H1 (cell line): ENCODE measurements at regions not wholly inside any gene's neighbourhood (a gene's known extent, or its start where the extent isn't known, plus 50 kb on each side); places are given as distances from the start of the nearest gene placed in this dataset.

Experiments
- CTCF ChIA-PET: fragments of 300-600 bp; sonication (Branson Sonifier 250); formaldehyde crosslinking; loops from one replicate; lab custom pipeline; 2021; ENCODE audit not compliant: partially characterized antibody; lab: Charles Lee
- POLR2A ChIA-PET: fragments of 300-600 bp; sonication (Branson Sonifier 250); formaldehyde crosslinking; loops from one replicate; lab custom pipeline; 2021; ENCODE audit warnings: inconsistent platforms; ENCODE audit not compliant: partially characterized antibody; lab: Charles Lee
- DNase-seq, 2 experiments: peaks; one replicate each; pipeline versions ENCODE4 v3.0.0 to v3.0.0-alpha.2; 2010 to 2022; ENCODE audit warnings: low spot score in 2 of 2, low read depth in 1 of 2, mixed read lengths in 1 of 2
- FAIRE-seq: peaks from 2 replicates; lab custom pipeline; 2011; peaks lifted over from hg19 to GRCh38; lab: Jason Lieb, UNC
- H2AFZ ChIP-seq: 2 replicates; pipeline ENCODE4 v1.8.1; 2012; ENCODE audit warnings: low read length, inconsistent platforms
- H2AK5ac ChIP-seq: 2 replicates; pipeline ENCODE4 v1.6.1; 2013; ENCODE audit warnings: low read depth, low read length
- H2BK120ac ChIP-seq: replicated peaks from 2 replicates; pipeline ENCODE3; 2013; ENCODE audit warnings: low read depth, low read length, inconsistent platforms
- H2BK12ac ChIP-seq: 2 replicates; pipeline ENCODE4 v1.6.1; 2013; ENCODE audit warnings: low read depth, low read length
- H2BK15ac ChIP-seq: 2 replicates; pipeline ENCODE4 v1.6.1; 2013; ENCODE audit warnings: low read length
- H2BK20ac ChIP-seq: 2 replicates; pipeline ENCODE4 v1.6.1; 2013; ENCODE audit warnings: low read length
- H2BK5ac ChIP-seq: 2 replicates; pipeline ENCODE4 v1.6.1; 2013; ENCODE audit warnings: low read depth, low read length
- H3K14ac ChIP-seq: 2 replicates; pipeline ENCODE4 v1.6.1; 2013; ENCODE audit warnings: inconsistent platforms; ENCODE audit not compliant: insufficient read length
- H3K18ac ChIP-seq: 2 replicates; pipeline ENCODE4 v1.6.1; 2013; ENCODE audit warnings: low read length; ENCODE audit errors: extremely low read depth
- H3K23ac ChIP-seq: 2 replicates; pipeline ENCODE4 v1.6.1; 2013; ENCODE audit warnings: inconsistent platforms; ENCODE audit not compliant: insufficient read length
- H3K23me2 ChIP-seq: 2 replicates; pipeline ENCODE4 v1.6.1; 2013; ENCODE audit warnings: low read depth, low read length
- H3K27ac ChIP-seq: 2 replicates; pipeline ENCODE4 v1.6.1; 2011; ENCODE audit warnings: low read depth, low read length, inconsistent platforms
- H3K27me3 ChIP-seq, 4 experiments: replicated peaks in 1 of 4; 1 replicate in 1 of 4; 2 replicates in 3 of 4; pipeline versions ENCODE4 v1.6.1 to v1.8.1; 2011 to 2013; ENCODE audit warnings: low read length in 3 of 4, mild to moderate bottlenecking in 3 of 4, inconsistent platforms in 2 of 4, mixed read lengths in 2 of 4, moderate library complexity in 1 of 4; ENCODE audit not compliant: control insufficient read depth in 3 of 4, insufficient read depth in 3 of 4; ENCODE audit errors: extremely low read depth in 1 of 4
- H3K36me3 ChIP-seq, 4 experiments: 2 replicates each; pipeline versions ENCODE4 v1.6.1 to v1.8.1; 2011 to 2013; ENCODE audit warnings: mild to moderate bottlenecking in 4 of 4, low read length in 3 of 4, moderate library complexity in 2 of 4, control low read depth in 1 of 4, inconsistent platforms in 1 of 4; ENCODE audit not compliant: insufficient read depth in 4 of 4, control insufficient read depth in 2 of 4
- H3K4ac ChIP-seq: replicated peaks from 2 replicates; pipeline ENCODE3; 2013; ENCODE audit warnings: low read length, low read depth, mixed read lengths, inconsistent platforms; ENCODE audit not compliant: insufficient read length
- H3K4me1 ChIP-seq, 4 experiments: replicated peaks in 1 of 4; 1 replicate in 1 of 4; 2 replicates in 3 of 4; pipeline versions ENCODE4 v1.6.1 to v1.8.1; 2011 to 2013; ENCODE audit warnings: low read length in 3 of 4, inconsistent platforms in 2 of 4, mixed read lengths in 1 of 4; ENCODE audit not compliant: insufficient read depth in 4 of 4, control insufficient read depth in 3 of 4
- H3K4me2 ChIP-seq, 2 experiments: 2 replicates each; pipeline versions ENCODE4 v1.6.1 to v1.8.1; 2011 to 2013; ENCODE audit warnings: low read depth in 2 of 2, low read length in 2 of 2, control low read depth in 1 of 2, inconsistent platforms in 1 of 2, mild to moderate bottlenecking in 1 of 2; ENCODE audit not compliant: insufficient read depth in 1 of 2
- H3K4me3 ChIP-seq, 4 experiments: fragments of 200-600, 300-600 bp in 1 of 4; sonication (generic), shearing (Covaris generic), sonication (Bioruptor Twin) in 1 of 4; 2 replicates each; pipeline versions ENCODE4 v1.5.1 to v1.8.1; 2011 to 2016; ENCODE audit warnings: low read length in 4 of 4, low read depth in 3 of 4, control low read depth in 2 of 4, inconsistent platforms in 2 of 4, mild to moderate bottlenecking in 2 of 4, mixed read lengths in 1 of 4, moderate library complexity in 1 of 4; ENCODE audit not compliant: insufficient read depth in 2 of 4; ENCODE audit errors: extremely low read depth in 1 of 4
- H3K56ac ChIP-seq: replicated peaks from 2 replicates; pipeline ENCODE3; 2013; ENCODE audit warnings: low read depth, mild to moderate bottlenecking, mixed read lengths, low read length, inconsistent platforms; ENCODE audit not compliant: insufficient read length
- H3K79me1 ChIP-seq: 2 replicates; pipeline ENCODE4 v1.6.1; 2013; ENCODE audit warnings: low read depth, low read length, control low read depth
- H3K79me2 ChIP-seq, 2 experiments: 2 replicates each; pipeline versions ENCODE4 v1.6.1 to v1.8.1; 2012 to 2013; ENCODE audit warnings: low read length in 2 of 2, mild to moderate bottlenecking in 2 of 2, inconsistent platforms in 1 of 2; ENCODE audit not compliant: insufficient read depth in 2 of 2, control insufficient read depth in 1 of 2
- H3K9ac ChIP-seq, 4 experiments: replicated peaks in 1 of 4; 1 replicate in 1 of 4; 2 replicates in 3 of 4; pipeline versions ENCODE4 v1.6.1 to v1.8.1; 2011 to 2013; ENCODE audit warnings: low read depth in 3 of 4, low read length in 3 of 4, control low read depth in 2 of 4, mild to moderate bottlenecking in 2 of 4, moderate library complexity in 2 of 4, inconsistent platforms in 1 of 4; ENCODE audit errors: extremely low read depth in 1 of 4
- H3K9me3 ChIP-seq, 2 experiments: 2 replicates each; pipeline versions ENCODE4 v1.6.1 to v1.8.1; 2012 to 2013; ENCODE audit warnings: mild to moderate bottlenecking in 2 of 2, moderate library complexity in 2 of 2, control low read depth in 1 of 2, inconsistent platforms in 1 of 2, low read depth in 1 of 2, low read length in 1 of 2, mixed read lengths in 1 of 2; ENCODE audit not compliant: insufficient read depth in 2 of 2
- H4K20me1 ChIP-seq, 2 experiments: replicated peaks in 1 of 2; 2 replicates each; pipeline versions ENCODE3 to v1.8.1; 2011 to 2013; ENCODE audit warnings: inconsistent platforms in 2 of 2, low read length in 2 of 2, mild to moderate bottlenecking in 1 of 2; ENCODE audit not compliant: insufficient read depth in 2 of 2, control insufficient read depth in 1 of 2
- H4K5ac ChIP-seq: 2 replicates; pipeline ENCODE4 v1.6.1; 2013; ENCODE audit warnings: low read length, low read depth, mixed read lengths, inconsistent platforms; ENCODE audit not compliant: insufficient read length
- H4K8ac ChIP-seq: 2 replicates; pipeline ENCODE4 v1.8.0; 2013; ENCODE audit warnings: mild to moderate bottlenecking, moderate library complexity, low read length, inconsistent platforms; ENCODE audit not compliant: insufficient read depth; ENCODE audit errors: extremely low read depth
- H4K91ac ChIP-seq: replicated peaks from 2 replicates; pipeline ENCODE3; 2013; ENCODE audit warnings: low read length, mixed read lengths, inconsistent platforms; ENCODE audit not compliant: insufficient read length
- CEBPB ChIP-seq: IDR thresholded peaks from 2 replicates; pipeline ENCODE4 v1.6.1; 2012; ENCODE audit warnings: low read depth, low read length
- CHD1 ChIP-seq: IDR thresholded peaks from 2 replicates; pipeline ENCODE4 v1.6.1; 2012; ENCODE audit warnings: low read depth, low read length, improper control_type of control experiment
- EGR1 ChIP-seq: IDR thresholded peaks from 2 replicates; pipeline ENCODE4 v1.6.1; 2011; ENCODE audit warnings: low read depth, low read length, borderline replicate concordance
- KDM4A ChIP-seq: IDR thresholded peaks from one replicate; pipeline ENCODE4 v1.7.1; 2012; ENCODE audit warnings: low read depth, mild to moderate bottlenecking, moderate library complexity, low read length, inconsistent platforms; ENCODE audit not compliant: severe bottlenecking
- MAFK ChIP-seq: IDR thresholded peaks from 2 replicates; pipeline ENCODE4 v1.6.1; 2012; ENCODE audit warnings: low read depth, mild to moderate bottlenecking, improper control_type of control experiment, low read length
- NRF1 ChIP-seq: IDR thresholded peaks from 2 replicates; pipeline ENCODE4 v1.6.1; 2011; ENCODE audit warnings: mild to moderate bottlenecking, low read depth, low read length, improper control_type of control experiment
- POLR2AphosphoS5 ChIP-seq: IDR thresholded peaks from 2 replicates; pipeline ENCODE4 v1.6.1; 2011; ENCODE audit warnings: low read depth, low read length
- SIN3A ChIP-seq, 2 experiments: IDR thresholded peaks in 1 of 2; conservative IDR thresholded peaks in 1 of 2; 2 replicates each; pipeline ENCODE4 v1.6.1; 2011 to 2012; ENCODE audit warnings: low read length in 2 of 2, improper control_type of control experiment in 1 of 2, low read depth in 1 of 2, mild to moderate bottlenecking in 1 of 2
- SP2 ChIP-seq: IDR thresholded peaks from 2 replicates; pipeline ENCODE4 v1.6.1; 2012; ENCODE audit warnings: mild to moderate bottlenecking, low read length, inconsistent platforms
- TCF12 ChIP-seq: IDR thresholded peaks from 2 replicates; pipeline ENCODE4 v1.6.1; 2011; ENCODE audit warnings: low read depth, mild to moderate bottlenecking, low read length
- WGBS, 2 experiments: shearing (Covaris generic) in 1 of 2; methylation state at CpG; one replicate each; pipeline versions ENCODE4 v1.1.6 to v1.1.7; 2013 to 2015; ENCODE audit warnings: low lambda C conversion rate in 2 of 2, mixed read lengths in 2 of 2, inconsistent platforms in 1 of 2, low coverage in 1 of 2, missing lambda C conversion rate in 1 of 2; ENCODE audit not compliant: insufficient replicate concordance in 2 of 2, insufficient coverage in 1 of 2, insufficient read length in 1 of 2; ENCODE audit errors: extremely low coverage in 1 of 2, missing lambda C conversion rate in 1 of 2; 5-methylcytosine and 5-hydroxymethylcytosine counted together
- TF ChIP-seq, protein P1 (sequence below): IDR thresholded peaks from 2 replicates; pipeline ENCODE4 v1.6.1; 2012; ENCODE audit warnings: low read length, inconsistent platforms

DNA sequence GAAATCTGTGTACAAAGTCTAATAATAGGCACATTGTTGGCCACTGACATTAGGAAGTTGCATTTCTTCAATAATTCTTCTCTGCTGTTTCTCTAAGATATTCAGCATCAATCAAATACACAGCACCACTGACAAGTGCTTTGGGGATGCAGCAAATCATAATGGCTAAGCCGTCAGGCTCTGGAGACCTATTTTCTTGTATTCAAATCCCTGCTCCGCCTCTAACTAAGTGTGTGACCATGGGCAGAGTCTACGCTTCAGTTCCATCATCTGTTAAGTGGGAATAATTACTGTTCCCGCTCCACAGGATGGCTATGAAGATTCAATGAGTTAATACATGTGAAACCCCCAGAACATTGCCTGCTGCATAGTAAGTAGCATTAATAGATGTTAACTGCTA, 176.9 kb downstream of the ADGRL4 start:
- Histone ChIP-seq H2BK20ac (no peak overlapping the region), H4K8ac (no peak overlapping the region), H3K79me1 (no peaks in the 10 kb centered on the region), H3K79me2 (no peaks in the 10 kb centered on the region), H3K18ac (no peak overlapping the region), H3K4ac (no peak overlapping the region), H4K5ac (no peak overlapping the region), H3K4me1 (no peaks in the 10 kb centered on the region; a peak in 1 of 7 replicates), H2BK120ac (no peak overlapping the region), H3K9me3 (no peaks in the 10 kb centered on the region), H3K56ac (no peak overlapping the region), H3K27me3 (no peaks in the 10 kb centered on the region), H4K20me1 (no peaks in the 10 kb centered on the region), H4K91ac (no peak overlapping the region), H3K4me2 (no peak overlapping the region), H2AK5ac (no peak overlapping the region), H2BK12ac (no peak overlapping the region), H3K23ac (no peak overlapping the region), H2BK5ac (no peak overlapping the region), H3K14ac (no peak overlapping the region), H3K23me2 (no peaks in the 10 kb centered on the region), H3K9ac (no peak overlapping the region), H3K4me3 (no peak overlapping the region), H2BK15ac (no peak overlapping the region), H3K27ac (no peak overlapping the region), H2AFZ (no peak overlapping the region), H3K36me3 (no peaks in the 10 kb centered on the region)
- ChIA-PET CTCF (no interaction called here), POLR2A (no interaction called here)
- DNase-seq (no peak), FAIRE-seq (no peak)
- WGBS, 2 experiments, result 89% methylated on average over 4 of the region's 4 CpGs; no CpG with 5 or more reads in 1 of the 2 experiments
- TF ChIP-seq EGR1 (no peak), CEBPB (no peak), SP2 (no peak), TCF12 (no peak), CHD1 (no peak), POLR2AphosphoS5 (no peak), KDM4A (no peak), NRF1 (no peak), SIN3A (conservative IDR thresholded peaks at IDR 0.05 in 1 of 2, IDR thresholded peaks at IDR 0.05 in 1 of 2; ENCODE audit: low read depth in 1 of 2, low read length in 2 of 2) (no peak), MAFK (no peak)
- TF ChIP-seq, protein P1, sequence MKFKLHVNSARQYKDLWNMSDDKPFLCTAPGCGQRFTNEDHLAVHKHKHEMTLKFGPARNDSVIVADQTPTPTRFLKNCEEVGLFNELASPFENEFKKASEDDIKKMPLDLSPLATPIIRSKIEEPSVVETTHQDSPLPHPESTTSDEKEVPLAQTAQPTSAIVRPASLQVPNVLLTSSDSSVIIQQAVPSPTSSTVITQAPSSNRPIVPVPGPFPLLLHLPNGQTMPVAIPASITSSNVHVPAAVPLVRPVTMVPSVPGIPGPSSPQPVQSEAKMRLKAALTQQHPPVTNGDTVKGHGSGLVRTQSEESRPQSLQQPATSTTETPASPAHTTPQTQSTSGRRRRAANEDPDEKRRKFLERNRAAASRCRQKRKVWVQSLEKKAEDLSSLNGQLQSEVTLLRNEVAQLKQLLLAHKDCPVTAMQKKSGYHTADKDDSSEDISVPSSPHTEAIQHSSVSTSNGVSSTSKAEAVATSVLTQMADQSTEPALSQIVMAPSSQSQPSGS, result no peak
